HepG2 (cell line): ENCODE measurements at regions not wholly inside any gene's neighbourhood (a gene's known extent, or its start where the extent isn't known, plus 50 kb on each side); places are given as distances from the start of the nearest gene placed in this dataset.

Experiments used
- ARHGAP35 ChIP-seq: sonication (generic); formaldehyde crosslinking; IDR thresholded peaks from 2 replicates; pipeline ENCODE4 v1.9.0; 2022; ENCODE audit warnings: mild to moderate bottlenecking, inconsistent platforms, moderate library complexity, missing genetic modification reagents, borderline replicate concordance
- DMTF1 ChIP-seq: sonication (generic); formaldehyde crosslinking; IDR thresholded peaks from 2 replicates; pipeline ENCODE4 v1.4.0; 2020; ENCODE audit warnings: mild to moderate bottlenecking, missing genetic modification reagents
- FOSL2 ChIP-seq: sonication (generic); formaldehyde crosslinking; IDR thresholded peaks from 2 replicates; pipeline ENCODE4 v1.4.0; 2020; ENCODE audit warnings: missing genetic modification reagents
- KLF15 ChIP-seq: sonication (generic); formaldehyde crosslinking; IDR thresholded peaks from 2 replicates; pipeline ENCODE4 v1.8.1; 2023; ENCODE audit warnings: borderline replicate concordance, mild to moderate bottlenecking, inconsistent platforms, missing genetic modification reagents, mixed read lengths
- NCOA5 ChIP-seq: sonication (generic); formaldehyde crosslinking; IDR thresholded peaks from 2 replicates; pipeline ENCODE4 v1.4.0; 2020; ENCODE audit warnings: missing genetic modification reagents
- NFE2L2 ChIP-seq: fragments of 150-350 bp; IDR thresholded peaks from 2 replicates; pipeline ENCODE4 v1.6.1; 2014; ENCODE audit warnings: low read length
- PHF20 ChIP-seq: sonication (generic); formaldehyde crosslinking; IDR thresholded peaks from 2 replicates; pipeline ENCODE4 v1.5.0; 2020; ENCODE audit warnings: mild to moderate bottlenecking, missing genetic modification reagents
- PHF8 ChIP-seq: sonication (generic); formaldehyde crosslinking; IDR thresholded peaks from 2 replicates; pipeline ENCODE4 v1.5.0; 2020; ENCODE audit warnings: missing genetic modification reagents
- PPARG ChIP-seq: conservative IDR thresholded peaks from 2 replicates; pipeline ENCODE4 v1.6.1; 2016; ENCODE audit warnings: missing biosample characterization, missing genetic modification reagents
- PRMT3 ChIP-seq: sonication (generic); formaldehyde crosslinking; IDR thresholded peaks from 2 replicates; pipeline ENCODE4 v1.8.1; 2022; ENCODE audit warnings: low read depth, mild to moderate bottlenecking, moderate library complexity, missing genetic modification reagents, borderline replicate concordance
- REPIN1 ChIP-seq: sonication (generic); formaldehyde crosslinking; IDR thresholded peaks from 2 replicates; pipeline ENCODE4 v1.8.0; 2022; ENCODE audit warnings: missing genetic modification reagents, low read depth, mild to moderate bottlenecking, borderline replicate concordance
- SATB2 ChIP-seq: sonication (generic); formaldehyde crosslinking; IDR thresholded peaks from 2 replicates; pipeline ENCODE4 v1.5.0; 2020; ENCODE audit warnings: missing genetic modification reagents
- SNAI1 ChIP-seq: sonication (generic); formaldehyde crosslinking; IDR thresholded peaks from 2 replicates; pipeline ENCODE4 v1.5.0; 2020; ENCODE audit warnings: mild to moderate bottlenecking, missing genetic modification reagents, borderline replicate concordance
- TMF1 ChIP-seq: sonication (generic); formaldehyde crosslinking; IDR thresholded peaks from 2 replicates; pipeline ENCODE4 v1.8.1; 2022; ENCODE audit warnings: low read depth, missing genetic modification reagents
- U2AF2 ChIP-seq: fragments of 200-400 bp; formaldehyde crosslinking; IDR thresholded peaks from 2 replicates; pipeline ENCODE4 v1.6.1; 2017; ENCODE audit warnings: low read depth, mild to moderate bottlenecking, low read length
- ZBTB7B ChIP-seq: sonication (generic); formaldehyde crosslinking; IDR thresholded peaks from 2 replicates; pipeline ENCODE4 v1.4.0; 2020; ENCODE audit warnings: missing genetic modification reagents
- ZMYM4 ChIP-seq: sonication (generic); formaldehyde crosslinking; IDR thresholded peaks from 2 replicates; pipeline ENCODE4 v1.8.1; 2023; ENCODE audit warnings: mild to moderate bottlenecking, missing genetic modification reagents
- ZNF121 ChIP-seq: sonication (generic); formaldehyde crosslinking; IDR thresholded peaks from 2 replicates; pipeline ENCODE4 v1.5.0; 2020; ENCODE audit warnings: mild to moderate bottlenecking, missing genetic modification reagents
- ZNF264 ChIP-seq: sonication (generic); formaldehyde crosslinking; IDR thresholded peaks from 2 replicates; pipeline ENCODE4 v1.4.0; 2020; ENCODE audit warnings: missing genetic modification reagents
- ZNF274 ChIP-seq: sonication (generic); formaldehyde crosslinking; IDR thresholded peaks from 2 replicates; pipeline ENCODE4 v1.5.1; 2020; ENCODE audit warnings: mild to moderate bottlenecking, missing genetic modification reagents
- ZNF543 ChIP-seq: sonication (generic); formaldehyde crosslinking; IDR thresholded peaks from 2 replicates; pipeline ENCODE4 v1.4.0; 2020; ENCODE audit warnings: mild to moderate bottlenecking, missing genetic modification reagents
- ZNF564 ChIP-seq: sonication (generic); formaldehyde crosslinking; IDR thresholded peaks from 2 replicates; pipeline ENCODE4 v1.8.1; 2023; ENCODE audit warnings: mild to moderate bottlenecking, missing genetic modification reagents
- ZNF577 ChIP-seq: sonication (generic); formaldehyde crosslinking; IDR thresholded peaks from 2 replicates; pipeline ENCODE4 v1.4.0; 2020; ENCODE audit warnings: mild to moderate bottlenecking, low read depth, missing genetic modification reagents, borderline replicate concordance
- ZNF614 ChIP-seq: IDR thresholded peaks from 2 replicates; pipeline ENCODE4 v1.6.1; 2018; ENCODE audit warnings: missing biosample characterization, missing genetic modification reagents, inconsistent platforms, borderline replicate concordance
- ZNF770 ChIP-seq: sonication (generic); formaldehyde crosslinking; IDR thresholded peaks from 2 replicates; pipeline ENCODE4 v1.5.0; 2020; ENCODE audit warnings: mild to moderate bottlenecking, missing genetic modification reagents
- TF ChIP-seq, protein P1 (sequence below): sonication (generic); formaldehyde crosslinking; IDR thresholded peaks from 2 replicates; pipeline ENCODE4 v1.5.1; 2020; ENCODE audit warnings: mild to moderate bottlenecking, moderate library complexity, missing genetic modification reagents

DNA sequence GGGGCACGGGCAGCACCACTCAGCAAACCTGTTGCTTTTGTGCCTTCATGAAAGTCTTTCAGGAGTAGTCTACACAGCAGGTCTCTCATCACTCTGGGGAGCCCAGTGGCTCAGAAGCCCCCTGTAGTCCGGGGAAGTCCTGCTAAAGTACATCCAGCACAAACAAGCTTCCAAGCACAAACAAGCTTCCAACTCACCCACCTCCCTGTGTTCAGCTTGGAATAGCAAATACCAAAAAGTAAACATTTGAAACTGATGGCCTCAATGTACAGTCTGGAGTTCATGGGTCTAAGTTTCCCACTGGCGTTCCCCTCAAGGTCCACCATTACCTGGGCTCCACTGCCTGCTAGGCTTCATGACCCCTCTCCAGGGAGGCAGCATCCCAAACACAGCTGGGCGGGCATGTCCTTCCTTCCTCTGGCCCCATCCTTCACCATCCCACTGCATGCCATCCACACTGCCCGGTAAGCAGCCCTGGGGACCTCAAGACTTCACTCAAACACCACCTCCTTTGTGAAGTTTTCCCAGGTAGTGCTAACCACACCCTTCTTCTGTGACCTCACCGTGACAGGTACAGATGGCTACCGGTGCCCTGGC, 62.8 kb upstream of the SIAH1 start (continued):
- TF ChIP-seq DMTF1 (no peak), FOSL2 (CRISPR knock-in tag) (no peak; the same call in 1 of the 2 replicates), PHF20 (no peak), ZNF614 (CRISPR knock-in tag) (peak; percentile 68; the same call in 1 of the 2 replicates), PPARG (CRISPR knock-in tag) (no peak), SATB2 (CRISPR knock-in tag) (no peak), ARHGAP35 (CRISPR knock-in tag) (no peak), U2AF2 (no peak), ZNF274 (no peak), ZNF564 (CRISPR knock-in tag) (no peak), ZBTB7B (CRISPR knock-in tag) (peak; percentile 85; the same call in 1 of the 2 replicates), ZNF770 (CRISPR knock-in tag) (0 out of 2 replicates have a peak, but pooled peaks have one; percentile 34), KLF15 (no peak), SNAI1 (CRISPR knock-in tag) (no peak), PRMT3 (no peak), ZNF577 (no peak), TMF1 (CRISPR knock-in tag) (no peak), PHF8 (no peak), NFE2L2 (no peak), ZNF121 (no peak), REPIN1 (no peak), ZNF264 (no peak), ZNF543 (CRISPR knock-in tag) (no peak), ZMYM4 (peak; percentile 74), NCOA5 (CRISPR knock-in tag) (no peak)
- TF ChIP-seq, protein P1, sequence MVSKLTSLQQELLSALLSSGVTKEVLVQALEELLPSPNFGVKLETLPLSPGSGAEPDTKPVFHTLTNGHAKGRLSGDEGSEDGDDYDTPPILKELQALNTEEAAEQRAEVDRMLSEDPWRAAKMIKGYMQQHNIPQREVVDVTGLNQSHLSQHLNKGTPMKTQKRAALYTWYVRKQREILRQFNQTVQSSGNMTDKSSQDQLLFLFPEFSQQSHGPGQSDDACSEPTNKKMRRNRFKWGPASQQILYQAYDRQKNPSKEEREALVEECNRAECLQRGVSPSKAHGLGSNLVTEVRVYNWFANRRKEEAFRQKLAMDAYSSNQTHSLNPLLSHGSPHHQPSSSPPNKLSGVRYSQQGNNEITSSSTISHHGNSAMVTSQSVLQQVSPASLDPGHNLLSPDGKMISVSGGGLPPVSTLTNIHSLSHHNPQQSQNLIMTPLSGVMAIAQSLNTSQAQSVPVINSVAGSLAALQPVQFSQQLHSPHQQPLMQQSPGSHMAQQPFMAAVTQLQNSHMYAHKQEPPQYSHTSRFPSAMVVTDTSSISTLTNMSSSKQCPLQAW (CRISPR knock-in tag): 0 out of 2 replicates have a peak, but pooled peaks have one; percentile 48
